ENCODE measurements at regions not wholly inside any gene's neighbourhood (a gene's known extent, or its start where the extent isn't known, plus 50 kb on each side); places are given as distances from the start of the nearest gene placed in this dataset.

DNA sequence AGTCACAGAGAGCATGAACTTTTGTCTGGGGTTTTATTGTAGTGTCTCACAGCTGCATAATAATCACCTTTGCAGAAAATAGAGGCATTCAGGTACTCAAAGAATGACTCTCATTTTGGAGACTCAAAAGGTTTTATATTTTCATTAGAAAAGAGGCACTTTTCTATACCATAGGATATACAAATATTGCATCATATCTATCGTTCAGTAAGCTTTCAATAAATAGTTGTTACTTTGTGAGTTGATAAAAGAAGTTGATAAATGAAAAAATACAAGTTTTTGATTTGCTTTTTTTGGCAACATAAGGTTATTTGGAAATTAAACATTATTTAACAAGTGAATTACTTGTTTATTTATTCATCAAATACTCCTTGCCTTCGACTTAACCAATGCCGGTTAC lies 279.9 kb downstream of the ARL4A start:
- H3K4me2 ChIP-seq (ENCODE audit: low read length) = no peak overlapping the region
- H3K4me1 ChIP-seq (ENCODE audit: control insufficient read depth, insufficient read depth, low read length) = no peaks in the 10 kb centered on the region
- H3K9me3 ChIP-seq (replicated peaks; ENCODE audit: low read length) = no peaks in the 10 kb centered on the region
- no peaks in the 10 kb centered on the region for H3K27me3 ChIP-seq (ENCODE audit: control insufficient read depth, insufficient read depth, low read length)
- H3K36me3 ChIP-seq (ENCODE audit: insufficient read depth, low read length) = no peaks in the 10 kb centered on the region
- no peak overlapping the region for H3K4me3 ChIP-seq (ENCODE audit: low read length)
- no peak overlapping the region for H3K9ac ChIP-seq (ENCODE audit: low read depth, low read length)

DNA sequence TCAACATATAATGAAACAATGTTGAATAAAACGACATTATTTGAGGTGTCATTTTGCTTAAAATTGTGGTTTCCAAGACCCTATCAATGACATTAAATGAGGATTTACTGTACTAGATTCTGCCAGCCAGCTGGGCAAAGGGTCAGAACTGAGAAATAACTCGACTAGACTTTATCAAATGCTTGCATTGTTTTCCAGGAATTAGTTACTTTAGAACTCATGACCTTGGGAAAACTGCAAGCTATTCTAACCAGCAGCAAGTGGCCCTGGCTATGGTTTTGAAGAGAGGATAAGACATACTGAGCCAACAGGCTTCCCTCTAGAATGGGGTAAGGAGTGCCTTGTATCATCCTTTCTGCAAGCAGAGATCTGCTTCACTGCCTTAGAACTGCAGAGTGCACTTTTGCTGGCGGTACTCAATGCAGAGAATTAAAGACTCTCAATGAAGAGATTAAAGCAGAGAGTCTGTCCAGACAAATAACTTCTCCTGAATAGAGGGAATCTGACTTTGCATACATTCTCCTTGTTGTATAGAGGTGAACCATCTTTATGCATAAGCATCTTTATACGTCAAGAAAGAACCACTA lies 281.5 kb downstream of the ARL4A start:
- Histone ChIP-seq H3K27me3 (ENCODE audit: control insufficient read depth, insufficient read depth, low read length) (no peaks in the 10 kb centered on the region), H3K9me3 (replicated peaks; ENCODE audit: low read length) (no peaks in the 10 kb centered on the region), H3K36me3 (ENCODE audit: insufficient read depth, low read length) (no peaks in the 10 kb centered on the region), H3K4me2 (ENCODE audit: low read length) (no peak overlapping the region), H3K9ac (ENCODE audit: low read depth, low read length) (no peak overlapping the region), H3K4me3 (ENCODE audit: low read length) (no peak overlapping the region), H3K4me1 (ENCODE audit: control insufficient read depth, insufficient read depth, low read length) (no peaks in the 10 kb centered on the region)

DNA sequence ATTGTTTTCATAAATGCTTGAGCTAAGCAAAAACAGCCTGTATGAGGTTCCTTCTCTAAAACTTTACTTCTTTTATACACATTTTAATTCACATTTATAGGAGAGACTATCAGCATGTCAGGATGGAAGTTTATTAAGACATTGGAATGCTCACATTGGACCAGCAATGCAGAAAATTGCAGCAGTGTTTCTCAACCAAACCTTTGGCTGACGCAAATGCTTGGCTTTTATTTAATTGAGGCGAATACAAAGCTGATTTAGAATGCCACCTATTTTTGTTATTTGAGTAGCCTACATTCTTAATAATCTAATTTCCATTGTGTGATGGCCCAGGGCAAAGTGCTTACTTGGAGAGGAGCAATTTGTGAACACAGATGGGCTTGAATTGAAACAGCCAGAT lies 283.2 kb downstream of the ARL4A start:
- Histone ChIP-seq H3K4me1 (ENCODE audit: control insufficient read depth, insufficient read depth, low read length) (no peaks in the 10 kb centered on the region), H3K27me3 (ENCODE audit: control insufficient read depth, insufficient read depth, low read length) (no peaks in the 10 kb centered on the region), H3K4me3 (ENCODE audit: low read length) (no peak overlapping the region), H3K9me3 (replicated peaks; ENCODE audit: low read length) (no peaks in the 10 kb centered on the region), H3K4me2 (ENCODE audit: low read length) (no peak overlapping the region), H3K9ac (ENCODE audit: low read depth, low read length) (no peak overlapping the region), H3K36me3 (ENCODE audit: insufficient read depth, low read length) (no peaks in the 10 kb centered on the region)

DNA sequence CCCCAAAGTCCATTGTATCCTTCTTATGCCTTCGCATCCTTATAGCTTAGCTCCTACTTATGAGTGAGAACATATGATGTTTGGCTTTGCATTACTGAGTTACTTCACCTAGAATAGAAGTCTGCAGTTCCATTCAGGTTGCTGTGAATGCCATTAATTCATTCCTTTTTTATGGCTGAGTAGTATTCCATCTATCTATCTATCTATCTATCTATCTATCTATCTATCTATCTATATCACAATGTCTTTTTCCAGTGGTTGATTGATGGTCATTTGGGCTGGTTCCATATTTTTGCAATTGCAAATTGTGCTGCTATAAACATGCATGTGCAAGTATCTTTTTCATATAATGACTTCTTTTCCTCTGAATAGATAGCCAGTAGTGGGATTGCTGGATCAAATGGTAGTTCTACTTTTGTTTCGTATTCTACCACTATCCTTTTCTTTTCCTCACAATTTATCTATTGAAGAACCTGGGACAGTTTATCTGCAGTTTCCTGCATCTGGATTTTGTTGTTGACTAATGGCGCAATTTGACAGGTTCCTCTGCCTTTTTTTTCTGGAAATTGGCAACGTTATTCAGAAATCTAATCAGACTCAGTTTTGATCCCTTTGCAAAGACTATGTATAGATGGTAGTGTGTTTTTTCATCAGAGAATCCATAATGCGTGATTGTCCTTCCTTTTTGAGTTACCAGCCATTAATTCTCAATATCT lies 287.2 kb downstream of the ARL4A start:
- Histone ChIP-seq H3K27me3 (ENCODE audit: control insufficient read depth, insufficient read depth, low read length) (no peaks in the 10 kb centered on the region), H3K4me3 (ENCODE audit: low read length) (no peak overlapping the region), H3K4me1 (ENCODE audit: control insufficient read depth, insufficient read depth, low read length) (no peaks in the 10 kb centered on the region), H3K4me2 (ENCODE audit: low read length) (no peak overlapping the region), H3K36me3 (ENCODE audit: insufficient read depth, low read length) (no peaks in the 10 kb centered on the region), H3K9ac (ENCODE audit: low read depth, low read length) (no peak overlapping the region), H3K9me3 (replicated peaks; ENCODE audit: low read length) (no peaks in the 10 kb centered on the region)

DNA sequence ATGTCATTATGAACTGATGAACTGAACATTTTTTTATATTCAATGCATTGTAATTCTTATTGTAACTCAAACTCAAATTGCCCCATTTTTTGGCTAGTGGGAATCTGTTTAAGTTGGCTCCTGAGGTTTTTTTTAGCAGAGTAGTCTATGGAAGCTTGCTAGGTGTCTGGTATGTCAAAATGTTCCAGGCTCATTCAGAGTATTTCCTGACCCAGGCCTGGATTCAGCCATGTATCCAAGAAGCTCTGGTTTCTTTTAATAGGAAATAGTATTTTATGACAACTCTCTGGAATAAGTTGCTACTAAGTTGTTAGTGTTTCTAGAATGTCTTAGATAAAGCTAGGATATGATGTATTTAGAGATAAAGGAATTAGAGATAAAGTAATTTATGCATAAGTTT lies 288.0 kb downstream of the ARL4A start:
- Histone ChIP-seq H3K27me3 (ENCODE audit: control insufficient read depth, insufficient read depth, low read length) (no peaks in the 10 kb centered on the region), H3K9ac (ENCODE audit: low read depth, low read length) (no peak overlapping the region), H3K9me3 (replicated peaks; ENCODE audit: low read length) (no peaks in the 10 kb centered on the region), H3K4me1 (ENCODE audit: control insufficient read depth, insufficient read depth, low read length) (no peaks in the 10 kb centered on the region), H3K4me2 (ENCODE audit: low read length) (no peak overlapping the region), H3K36me3 (ENCODE audit: insufficient read depth, low read length) (no peaks in the 10 kb centered on the region), H3K4me3 (ENCODE audit: low read length) (no peak overlapping the region)

- Histone ChIP-seq H3K9ac (ENCODE audit: low read depth, low read length) (no peak overlapping the region), H3K9me3 (replicated peaks; ENCODE audit: low read length) (no peaks in the 10 kb centered on the region), H3K36me3 (ENCODE audit: insufficient read depth, low read length) (no peaks in the 10 kb centered on the region), H3K4me1 (ENCODE audit: control insufficient read depth, insufficient read depth, low read length) (no peaks in the 10 kb centered on the region), H3K4me2 (ENCODE audit: low read length) (no peak overlapping the region), H3K4me3 (ENCODE audit: low read length) (no peak overlapping the region), H3K27me3 (ENCODE audit: control insufficient read depth, insufficient read depth, low read length) (no peaks in the 10 kb centered on the region)
These were observed 291.7 kb downstream of the ARL4A start for GRCh38 chr7:12979181-12979580.

GRCh38 chr7:12982178-12982577 lies 294.7 kb downstream of the ARL4A start:
- no peak overlapping the region for H3K9ac ChIP-seq (ENCODE audit: low read depth, low read length)
- H3K36me3 ChIP-seq (ENCODE audit: insufficient read depth, low read length) = no peaks in the 10 kb centered on the region
- H3K4me2 ChIP-seq (ENCODE audit: low read length) = no peak overlapping the region
- H3K27me3 ChIP-seq (ENCODE audit: control insufficient read depth, insufficient read depth, low read length) = no peaks in the 10 kb centered on the region
- H3K4me1 ChIP-seq (ENCODE audit: control insufficient read depth, insufficient read depth, low read length) = no peaks in the 10 kb centered on the region
- H3K4me3 ChIP-seq (ENCODE audit: low read length) = no peak overlapping the region
- H3K9me3 ChIP-seq (replicated peaks; ENCODE audit: low read length) = no peaks in the 10 kb centered on the region

- Histone ChIP-seq H3K36me3 (ENCODE audit: insufficient read depth, low read length) (no peaks in the 10 kb centered on the region), H3K9ac (ENCODE audit: low read depth, low read length) (no peak overlapping the region), H3K27me3 (ENCODE audit: control insufficient read depth, insufficient read depth, low read length) (no peaks in the 10 kb centered on the region), H3K4me3 (ENCODE audit: low read length) (no peak overlapping the region), H3K4me2 (ENCODE audit: low read length) (no peak overlapping the region), H3K4me1 (ENCODE audit: control insufficient read depth, insufficient read depth, low read length) (no peaks in the 10 kb centered on the region), H3K9me3 (replicated peaks; ENCODE audit: low read length) (no peaks in the 10 kb centered on the region)
These were observed 296.7 kb downstream of the ARL4A start for GRCh38 chr7:12984117-12984516.

DNA sequence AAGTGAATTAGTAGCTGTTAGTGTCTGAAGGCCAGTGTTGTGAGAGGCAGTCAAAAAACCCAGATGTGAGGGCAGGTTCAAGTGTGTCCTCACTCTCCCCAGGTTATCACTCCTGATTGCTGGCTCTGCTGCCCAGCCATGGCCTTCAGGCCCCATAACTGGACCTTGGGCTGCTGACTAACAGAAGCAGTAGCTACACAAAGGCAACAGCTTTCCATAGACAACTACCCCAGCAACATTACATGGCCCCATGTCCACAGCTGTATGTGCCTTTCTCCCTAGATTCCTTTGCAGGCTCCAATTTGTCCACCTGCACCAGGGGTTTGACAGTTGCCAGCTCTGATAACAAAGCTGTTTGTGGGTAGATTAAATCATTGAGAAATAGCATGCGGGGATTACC lies 297.8 kb downstream of the ARL4A start:
- no peak overlapping the region for H3K4me3 ChIP-seq (ENCODE audit: low read length)
- H3K9ac ChIP-seq (ENCODE audit: low read depth, low read length) = no peak overlapping the region
- H3K4me1 ChIP-seq (ENCODE audit: control insufficient read depth, insufficient read depth, low read length) = no peaks in the 10 kb centered on the region
- no peaks in the 10 kb centered on the region for H3K9me3 ChIP-seq (replicated peaks; ENCODE audit: low read length)
- no peaks in the 10 kb centered on the region for H3K36me3 ChIP-seq (ENCODE audit: insufficient read depth, low read length)
- H3K4me2 ChIP-seq (ENCODE audit: low read length) = no peak overlapping the region
- no peaks in the 10 kb centered on the region for H3K27me3 ChIP-seq (ENCODE audit: control insufficient read depth, insufficient read depth, low read length)

GRCh38 chr7:12985752-12986151 lies 298.3 kb downstream of the ARL4A start:
- Histone ChIP-seq H3K27me3 (ENCODE audit: control insufficient read depth, insufficient read depth, low read length) (no peaks in the 10 kb centered on the region), H3K9ac (ENCODE audit: low read depth, low read length) (no peak overlapping the region), H3K4me2 (ENCODE audit: low read length) (no peak overlapping the region), H3K36me3 (ENCODE audit: insufficient read depth, low read length) (no peaks in the 10 kb centered on the region), H3K4me3 (ENCODE audit: low read length) (no peak overlapping the region), H3K9me3 (replicated peaks; ENCODE audit: low read length) (no peaks in the 10 kb centered on the region), H3K4me1 (ENCODE audit: control insufficient read depth, insufficient read depth, low read length) (no peaks in the 10 kb centered on the region)

GRCh38 chr7:12987238-12987637 lies 299.8 kb downstream of the ARL4A start:
- H3K9ac ChIP-seq (ENCODE audit: low read depth, low read length) = no peak overlapping the region
- no peaks in the 10 kb centered on the region for H3K27me3 ChIP-seq (ENCODE audit: control insufficient read depth, insufficient read depth, low read length)
- H3K4me2 ChIP-seq (ENCODE audit: low read length) = no peak overlapping the region
- H3K36me3 ChIP-seq (ENCODE audit: insufficient read depth, low read length) = no peaks in the 10 kb centered on the region
- H3K4me1 ChIP-seq (ENCODE audit: control insufficient read depth, insufficient read depth, low read length) = no peaks in the 10 kb centered on the region
- no peak overlapping the region for H3K4me3 ChIP-seq (ENCODE audit: low read length)
- H3K9me3 ChIP-seq (replicated peaks; ENCODE audit: low read length) = no peaks in the 10 kb centered on the region

DNA sequence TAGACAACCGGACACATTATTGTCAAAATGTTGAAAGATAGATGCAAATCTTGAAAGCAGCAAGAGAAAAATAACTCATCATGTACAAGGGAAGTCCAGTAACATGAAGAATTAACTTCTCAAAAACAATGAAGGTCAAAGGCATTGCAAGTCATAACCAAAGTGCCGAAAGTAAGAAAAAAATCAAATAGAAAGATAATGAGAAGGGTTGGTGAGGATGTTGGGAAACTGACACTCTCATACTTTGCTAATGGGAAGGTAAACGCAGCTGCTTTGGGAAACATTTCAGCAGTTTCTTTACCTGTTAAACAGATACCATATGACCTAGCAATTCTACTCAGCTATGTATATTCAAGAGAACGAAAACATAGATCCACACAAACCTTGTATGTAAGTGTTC lies 303.0 kb downstream of the ARL4A start:
- H3K4me2 ChIP-seq (ENCODE audit: low read length) = no peak overlapping the region
- H3K9me3 ChIP-seq (replicated peaks; ENCODE audit: low read length) = no peaks in the 10 kb centered on the region
- H3K9ac ChIP-seq (ENCODE audit: low read depth, low read length) = no peak overlapping the region
- H3K36me3 ChIP-seq (ENCODE audit: insufficient read depth, low read length) = no peaks in the 10 kb centered on the region
- no peaks in the 10 kb centered on the region for H3K27me3 ChIP-seq (ENCODE audit: control insufficient read depth, insufficient read depth, low read length)
- no peak overlapping the region for H3K4me3 ChIP-seq (ENCODE audit: low read length)
- no peaks in the 10 kb centered on the region for H3K4me1 ChIP-seq (ENCODE audit: control insufficient read depth, insufficient read depth, low read length)
